Ishikawa (cell line): ENCODE measurements at regions not wholly inside any gene's neighbourhood (a gene's known extent, or its start where the extent isn't known, plus 50 kb on each side); places are given as distances from the start of the nearest gene placed in this dataset.

Source experiments
- CEBPB ChIP-seq: IDR thresholded peaks from 2 replicates; pipeline ENCODE4 v1.6.1; 2012
- CREB1 ChIP-seq: IDR thresholded peaks from 2 replicates; pipeline ENCODE4 v1.6.1; 2012; ENCODE audit warnings: low read depth
- EGR1 ChIP-seq: IDR thresholded peaks from 2 replicates; pipeline ENCODE4 v1.6.1; 2012
- EP300 ChIP-seq: IDR thresholded peaks from 2 replicates; pipeline ENCODE4 v1.6.1; 2012; ENCODE audit warnings: borderline replicate concordance
- FOXM1 ChIP-seq: IDR thresholded peaks from 2 replicates; pipeline ENCODE4 v1.6.1; 2012; ENCODE audit warnings: low read depth, borderline replicate concordance
- MAX ChIP-seq: IDR thresholded peaks from 2 replicates; pipeline ENCODE4 v1.6.1; 2012
- REST ChIP-seq: IDR thresholded peaks from 2 replicates; pipeline ENCODE4 v1.6.1; 2012; ENCODE audit warnings: low read depth, mild to moderate bottlenecking
- TAF1 ChIP-seq: IDR thresholded peaks from 2 replicates; pipeline ENCODE4 v1.6.1; 2012; ENCODE audit warnings: low read depth, mild to moderate bottlenecking
- USF1 ChIP-seq: IDR thresholded peaks from 2 replicates; pipeline ENCODE4 v1.6.1; 2012

DNA sequence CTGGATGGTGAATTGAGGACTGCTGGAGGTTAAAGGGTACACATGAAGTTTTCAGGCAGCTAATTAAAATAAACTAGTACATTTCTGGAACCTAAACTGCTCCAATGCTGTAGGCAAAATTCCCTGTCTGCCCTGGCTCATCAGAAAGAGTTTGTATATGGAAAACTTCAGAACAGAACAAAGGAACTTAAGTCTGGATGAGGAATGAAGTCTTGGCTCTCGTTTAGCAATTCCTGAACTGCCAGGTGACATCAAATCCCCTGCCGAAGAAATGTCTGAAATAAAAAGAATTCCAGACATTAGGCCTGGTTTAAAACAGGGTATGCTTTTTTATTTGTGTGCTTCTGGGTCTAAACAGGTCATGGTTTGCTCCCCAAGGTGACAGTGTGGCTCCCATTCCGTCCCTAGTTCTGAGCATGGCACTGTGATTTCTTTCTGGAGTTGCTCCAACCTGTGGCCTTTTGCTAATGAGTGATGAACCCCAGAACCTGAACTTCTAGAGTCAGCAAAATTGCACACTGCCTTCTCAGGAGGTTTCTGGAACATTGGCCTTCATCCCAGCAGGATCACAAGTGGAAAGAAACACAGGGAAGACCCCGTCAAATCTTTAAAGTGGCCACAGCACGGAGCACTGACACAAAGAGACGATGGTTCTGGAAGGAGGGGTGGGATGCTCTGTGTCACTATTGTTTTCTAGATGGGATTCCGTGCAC lies 129.4 kb upstream of the NAA20 start:
- TF ChIP-seq REST (no peak), CREB1 (no peak), MAX (no peak), CEBPB (no peak), FOXM1 (no peak), EGR1 (no peak), USF1 (no peak), TAF1 (no peak), EP300 (no peak)
